Right lobe of liver (tissue), 4 donors: ENCODE measurements at regions not wholly inside any gene's neighbourhood (a gene's known extent, or its start where the extent isn't known, plus 50 kb on each side); places are given as distances from the start of the nearest gene placed in this dataset.

Source experiments
- CTCF ChIP-seq, 4 donors: fragments of 200-600 bp in 3 of 4; fragments of 450-650 bp in 1 of 4; IDR thresholded peaks; one replicate each; pipeline versions ENCODE4 v1.5.1 to v1.8.0; 2016 to 2022; ENCODE audit warnings: antibody characterized with exemption in 4 of 4, mild to moderate bottlenecking in 2 of 4
- POLR2A ChIP-seq: fragments of 450-650 bp; IDR thresholded peaks from one replicate; pipeline ENCODE4 v1.6.1; 2017; ENCODE audit warnings: antibody characterized with exemption, mild to moderate bottlenecking
- donor health status: DM: no; HTN: no; CAD: no.
- donor health status: DM: no; HTN: no; CAD: no.
- donor health status: DM: no; HTN: yes; CAD: no.

GRCh38 chr14:97695456-97695981, 898.3 kb downstream of the VRK1 start:
- TF ChIP-seq CTCF (IDR thresholded peaks at IDR 0.05) = no peak
- TF ChIP-seq POLR2A = no peak
